ENCODE measurements at regions not wholly inside any gene's neighbourhood (a gene's known extent, or its start where the extent isn't known, plus 50 kb on each side); places are given as distances from the start of the nearest gene placed in this dataset.

- DNase-seq (ENCODE audit: extremely low read depth, low read depth): no peak
Measured at GRCh38 chr5:173557123-173557903, 59.1 kb downstream of the BOD1 start.

DNA sequence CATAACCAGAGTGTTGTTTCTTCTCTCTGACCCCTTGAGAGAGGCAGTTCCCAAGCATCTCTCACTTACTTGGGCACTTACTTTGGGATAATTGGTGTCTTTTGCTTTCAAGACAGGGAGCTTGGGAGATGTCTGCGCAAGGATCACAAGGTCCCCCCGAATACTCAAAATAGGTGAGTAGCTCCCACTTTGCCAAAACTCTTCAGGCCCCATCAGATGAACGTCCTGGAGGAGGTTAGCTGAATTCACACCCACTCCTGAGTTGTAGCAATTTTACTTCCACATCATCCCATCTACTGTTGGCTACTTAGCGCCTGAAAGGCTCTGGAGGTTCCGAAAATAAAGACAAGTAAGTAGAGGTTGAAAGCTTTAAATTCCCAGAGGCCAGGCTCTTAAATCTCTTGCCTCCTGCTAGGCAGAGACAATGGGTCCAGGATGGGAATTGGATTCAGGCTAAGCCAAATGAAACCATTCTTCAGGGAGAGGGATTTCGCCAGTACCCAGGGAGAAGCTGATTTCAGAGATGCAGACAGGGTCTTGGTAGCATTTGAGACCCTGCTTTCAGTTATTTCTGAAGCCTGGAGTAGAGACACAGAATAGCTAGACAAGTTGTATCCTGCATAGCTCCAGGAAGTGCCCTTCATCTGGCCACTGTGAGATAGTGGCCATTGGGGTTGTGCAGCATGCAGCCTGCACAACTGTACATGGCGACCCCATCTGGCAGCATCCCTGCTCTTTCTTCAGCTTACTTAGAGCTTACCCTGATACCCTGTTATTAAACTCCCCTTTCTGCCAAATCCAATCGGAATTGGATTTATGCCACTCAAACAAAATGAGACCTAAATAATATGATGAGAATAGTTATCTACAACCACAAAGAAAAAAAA lies 60.1 kb downstream of the BOD1 start:
- no peak for DNase-seq (ENCODE audit: extremely low read depth, low read depth)

GRCh38 chr5:173554989-173555705 lies 61.3 kb downstream of the BOD1 start:
- DNase-seq (ENCODE audit: extremely low read depth, low read depth): no peak

DNA sequence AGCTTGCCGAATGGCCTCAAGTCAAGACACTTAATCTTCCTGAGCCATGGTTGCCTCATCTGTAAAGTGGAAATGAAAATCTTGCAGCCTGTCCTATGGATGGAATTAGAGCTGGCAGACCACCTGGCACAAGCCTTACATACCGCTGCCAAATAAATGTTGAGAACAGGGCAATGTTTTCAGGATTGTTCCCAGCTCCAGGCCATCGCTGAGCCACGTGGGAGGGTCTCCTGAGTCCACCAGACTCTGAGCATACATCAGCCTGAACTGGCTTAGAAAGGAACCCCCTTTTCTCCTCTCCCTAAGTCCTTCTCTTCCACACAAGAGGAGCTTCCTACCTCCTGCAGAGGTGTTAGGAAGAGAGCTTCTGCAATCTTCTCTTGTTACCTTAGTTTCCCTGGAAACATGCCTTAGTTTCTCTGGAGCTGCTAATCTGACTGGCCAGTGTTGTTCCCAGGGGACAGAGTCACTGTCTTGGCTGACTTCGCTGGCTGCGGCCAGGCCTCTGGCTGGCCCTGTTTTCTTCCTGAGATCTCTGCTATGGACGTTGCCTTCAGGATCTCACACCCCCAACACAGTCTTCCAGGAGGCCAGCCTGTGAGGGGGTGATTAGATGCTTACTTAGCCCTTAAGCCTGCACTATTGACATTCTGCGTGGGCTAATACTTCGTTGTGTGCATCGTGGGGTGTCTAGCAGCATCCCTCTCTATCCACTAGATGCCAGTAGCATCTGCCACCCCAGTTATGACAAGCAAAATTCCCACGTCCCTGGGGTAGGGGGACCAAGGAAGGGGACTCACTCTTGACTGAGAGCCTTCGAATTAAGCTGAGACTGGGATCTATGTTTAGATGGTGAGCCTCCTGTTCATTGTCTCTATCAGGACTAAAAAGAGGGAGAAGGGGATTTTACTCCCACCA lies 62.2 kb downstream of the BOD1 start:
- no peak for DNase-seq (ENCODE audit: extremely low read depth, low read depth)

- DNase-seq (ENCODE audit: extremely low read depth, low read depth): no peak
Measured at GRCh38 chr5:173550641-173551040, 65.8 kb downstream of the BOD1 start.

- no peak for DNase-seq (ENCODE audit: extremely low read depth, low read depth)
Measured at GRCh38 chr5:173549644-173550043, 66.8 kb downstream of the BOD1 start.

DNA sequence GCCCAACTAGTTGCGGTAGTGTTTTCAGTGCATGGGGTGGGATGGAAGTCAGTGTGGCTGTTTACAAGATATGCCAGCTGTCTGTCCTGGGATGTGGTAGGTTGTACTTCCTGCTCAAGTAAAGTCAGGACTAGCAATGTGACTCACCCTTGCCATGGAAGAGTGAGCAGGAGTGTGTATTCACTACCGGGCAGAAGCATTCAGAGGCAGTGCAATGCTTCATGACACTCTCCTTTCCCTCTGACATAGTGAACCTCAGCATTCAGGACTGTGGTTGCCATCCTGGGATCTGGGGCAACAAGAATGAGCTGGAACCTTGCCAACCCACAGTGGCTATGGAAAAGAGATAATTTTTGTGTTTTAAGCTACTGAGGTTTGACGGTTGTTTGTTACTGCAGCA lies 68.9 kb downstream of the BOD1 start:
- DNase-seq (ENCODE audit: extremely low read depth, low read depth): no peak

DNA sequence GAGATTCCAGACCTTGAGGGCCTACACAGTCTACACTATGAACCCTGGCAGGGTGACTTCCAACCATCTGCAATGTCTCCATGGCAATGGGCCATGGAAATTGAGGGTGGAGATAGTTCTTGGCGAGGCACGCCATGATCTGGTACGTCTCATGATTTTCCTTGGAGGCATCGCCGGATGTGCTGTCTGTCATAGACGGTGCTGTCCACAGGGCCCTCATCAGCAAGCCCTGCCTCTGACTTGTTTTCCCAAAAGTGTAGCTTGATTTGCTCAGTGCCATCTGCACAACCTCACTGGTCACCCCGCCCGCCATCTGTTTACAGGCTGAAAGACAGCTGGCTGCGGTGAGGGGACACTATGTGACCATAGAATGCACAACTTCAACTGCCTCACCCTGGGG lies 73.5 kb downstream of the BOD1 start:
- DNase-seq (ENCODE audit: extremely low read depth, low read depth): no peak

- no peak for DNase-seq (ENCODE audit: extremely low read depth, low read depth)
Measured at GRCh38 chr5:173542159-173542558, 74.3 kb downstream of the BOD1 start.

DNA sequence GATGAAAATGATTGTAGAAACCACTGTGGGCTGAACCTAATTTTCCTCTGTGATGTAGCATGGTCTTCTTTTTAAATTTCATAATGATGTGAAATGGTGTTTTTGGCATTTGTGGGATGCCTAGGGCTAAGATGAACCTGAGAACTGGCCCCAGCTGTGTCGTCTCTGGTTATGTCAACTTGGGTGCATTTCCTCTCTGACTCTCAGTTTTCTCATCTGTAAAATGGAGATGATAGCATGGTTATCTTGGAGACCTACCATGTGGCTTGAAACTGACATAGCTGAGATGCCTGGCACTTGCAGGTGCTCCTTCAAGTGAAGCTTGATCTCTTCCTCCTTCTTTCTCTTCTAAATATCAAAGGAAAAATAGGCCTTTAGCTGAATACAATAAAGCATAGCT lies 77.8 kb downstream of the BOD1 start:
- no peak for DNase-seq (ENCODE audit: extremely low read depth, low read depth)

DNA sequence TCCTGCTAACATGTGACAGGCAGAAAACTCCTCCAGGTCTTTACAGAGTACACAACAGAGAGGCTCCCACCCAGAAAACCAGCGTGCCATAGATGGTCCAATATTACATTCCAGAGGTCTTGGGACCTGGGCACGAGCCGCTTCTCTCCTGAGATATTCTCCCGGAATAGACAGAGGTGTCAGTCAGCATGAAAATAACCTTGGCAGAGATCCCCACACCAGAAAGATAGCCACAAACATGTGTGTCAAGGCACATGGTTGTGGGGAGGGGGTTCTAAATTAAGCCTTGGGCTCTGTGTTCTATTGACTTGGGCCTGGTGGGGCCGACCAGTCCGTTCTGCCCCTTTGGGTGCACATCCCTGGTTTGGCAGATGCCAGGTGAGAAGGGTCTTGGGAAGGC lies 78.4 kb downstream of the BOD1 start:
- no peak for DNase-seq (ENCODE audit: extremely low read depth, low read depth)

DNA sequence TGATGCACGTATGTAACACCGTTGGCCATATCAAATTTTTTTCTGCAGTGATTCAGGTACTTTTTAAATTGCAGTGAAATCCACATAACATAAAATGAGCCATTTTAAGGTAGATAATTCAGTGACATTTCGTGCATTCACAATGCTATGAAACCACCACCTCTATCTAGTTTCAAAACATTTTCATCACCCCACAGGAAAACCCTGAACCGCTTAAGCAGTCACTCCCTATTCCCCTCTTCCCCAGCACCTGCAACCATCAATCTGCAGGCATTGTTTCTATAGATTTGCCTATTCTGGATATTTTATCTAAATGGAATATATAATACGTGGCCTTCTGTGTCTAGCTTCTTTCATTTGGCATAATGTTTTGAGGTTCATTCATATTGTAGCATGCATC lies 79.2 kb downstream of the BOD1 start:
- no peak for DNase-seq (ENCODE audit: extremely low read depth, low read depth)

DNA sequence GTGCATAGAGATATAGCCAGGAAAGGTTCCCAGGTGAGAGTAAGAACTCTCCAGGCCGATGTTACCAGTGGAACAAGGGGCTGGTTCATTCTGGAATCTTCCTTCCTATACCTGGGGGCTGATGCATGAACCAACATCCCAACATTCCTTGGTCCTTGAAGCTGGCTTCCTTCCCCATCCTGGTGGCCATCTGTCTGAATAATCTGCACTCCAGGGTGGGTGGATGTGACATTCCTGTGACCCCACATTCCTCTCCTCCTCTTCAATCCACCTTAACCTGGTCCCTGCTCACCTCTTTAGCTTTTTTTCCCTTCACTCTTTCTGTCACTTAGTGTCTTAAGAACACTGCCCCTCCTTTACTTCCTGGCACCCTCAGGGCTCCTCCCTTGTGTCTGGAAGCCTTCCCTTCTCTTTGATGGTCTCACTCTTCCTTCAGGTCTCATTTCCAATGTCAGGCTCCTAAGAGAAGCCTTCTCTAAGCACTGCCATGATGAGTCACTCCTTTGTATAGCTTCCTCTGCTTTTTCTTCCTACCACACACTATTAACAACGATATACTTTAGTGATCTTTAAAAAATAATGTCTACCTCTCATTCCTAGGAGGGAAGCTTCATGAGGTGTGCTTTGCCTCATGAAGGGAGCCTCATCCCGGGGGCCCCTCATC lies 80.3 kb downstream of the BOD1 start:
- no peak for DNase-seq (ENCODE audit: extremely low read depth, low read depth)

DNA sequence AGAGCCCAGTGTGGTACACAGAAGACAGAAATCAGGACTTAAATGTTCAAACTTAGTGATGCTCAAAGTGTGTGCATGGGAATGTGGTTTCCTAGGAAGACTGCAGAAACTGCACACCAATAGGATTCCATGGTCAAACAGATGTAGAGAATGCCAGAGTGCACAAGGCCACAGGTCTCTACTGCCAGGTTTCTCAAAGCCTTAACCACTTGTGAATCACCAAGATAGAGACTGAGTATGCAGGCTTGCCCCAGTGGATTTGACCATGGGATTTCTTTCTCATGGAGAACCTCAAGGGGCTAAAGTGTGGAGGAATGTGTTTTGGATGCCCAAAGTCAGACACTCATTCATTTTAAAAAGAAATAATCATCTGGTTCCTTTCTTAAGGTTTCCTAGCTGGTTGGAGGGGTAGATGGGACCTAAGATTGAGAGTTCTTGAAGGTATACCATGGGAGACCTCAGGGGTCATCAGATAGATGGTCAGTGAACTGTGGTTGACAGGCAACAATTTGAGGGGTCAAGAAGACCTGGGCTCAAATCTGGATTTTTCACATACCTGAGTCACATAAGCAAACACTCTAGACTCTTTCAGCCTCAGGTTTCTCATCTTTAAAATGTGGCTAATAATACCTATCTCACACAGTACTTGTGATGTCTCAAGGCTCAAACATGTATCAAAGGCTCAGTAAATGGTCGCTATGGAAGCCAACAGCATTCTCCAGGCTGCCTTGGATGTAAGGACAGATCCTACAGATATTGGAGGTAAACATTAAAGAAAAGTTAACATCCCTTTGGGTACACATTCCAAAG lies 81.1 kb downstream of the BOD1 start:
- no peak for DNase-seq (ENCODE audit: extremely low read depth, low read depth)

- no peak for DNase-seq (ENCODE audit: extremely low read depth, low read depth)
Measured at GRCh38 chr5:173534664-173535063, 81.8 kb downstream of the BOD1 start.

DNA sequence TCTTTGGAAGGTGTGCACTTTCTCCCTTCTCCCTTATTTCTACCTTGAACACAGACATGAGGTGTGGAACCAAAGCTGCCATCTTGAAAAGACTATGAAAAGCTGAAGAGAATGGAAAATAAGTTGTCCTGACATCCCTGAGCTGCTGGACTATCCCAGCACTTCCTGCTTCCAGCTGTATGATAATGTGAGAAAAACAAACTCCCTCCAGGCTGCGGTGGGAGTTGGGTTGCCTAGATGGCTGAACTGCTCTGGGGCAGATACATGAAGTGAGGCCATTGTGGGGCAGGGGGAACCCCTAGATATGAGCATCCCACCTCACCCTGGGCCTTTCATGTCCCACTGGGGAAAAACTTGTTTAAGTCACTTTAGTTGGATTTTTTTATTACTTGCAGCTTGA lies 82.4 kb downstream of the BOD1 start:
- no peak for DNase-seq (ENCODE audit: extremely low read depth, low read depth)

GRCh38 chr5:173532689-173533250 lies 83.7 kb downstream of the BOD1 start:
- no peak for DNase-seq (ENCODE audit: extremely low read depth, low read depth)

- DNase-seq (ENCODE audit: extremely low read depth, low read depth): no peak
Measured at GRCh38 chr5:173531863-173532262, 84.6 kb downstream of the BOD1 start.

DNA sequence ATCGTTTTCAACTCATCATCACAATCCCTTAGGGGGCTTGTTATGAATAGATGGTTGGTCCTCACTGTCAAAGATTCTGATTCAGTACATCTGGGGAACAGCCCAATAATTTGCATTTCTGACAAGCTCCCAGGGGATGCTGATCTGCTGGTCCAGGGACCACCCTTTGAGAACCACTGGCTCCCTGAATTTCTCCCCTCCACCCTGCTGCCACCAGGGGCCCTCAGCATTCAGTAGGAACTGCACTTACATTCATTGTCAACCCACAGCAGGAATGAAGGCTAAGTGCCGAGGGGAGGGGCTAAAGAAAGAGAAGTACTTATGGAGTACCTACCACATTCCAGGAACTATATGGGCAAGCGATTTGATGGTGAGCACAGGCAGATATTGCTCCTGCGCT lies 85.9 kb downstream of the BOD1 start:
- DNase-seq (ENCODE audit: extremely low read depth, low read depth): no peak
